WTC11 (cell line): ENCODE measurements at regions not wholly inside any gene's neighbourhood (a gene's known extent, or its start where the extent isn't known, plus 50 kb on each side); places are given as distances from the start of the nearest gene placed in this dataset.

Source experiments
- MXD4 ChIP-seq: fragments of 250-450 bp; sonication (Bioruptor Pico); IDR thresholded peaks from 2 replicates; pipeline ENCODE4 v1.8.0; 2021; ENCODE audit warnings: mild to moderate bottlenecking, moderate library complexity, borderline replicate concordance
- NFYB ChIP-seq: sonication (generic); formaldehyde crosslinking; conservative IDR thresholded peaks from 2 replicates; pipeline ENCODE4 v1.8.0; 2022; ENCODE audit warnings: low read depth, missing genetic modification reagents
- SMAD3 ChIP-seq: sonication (generic); formaldehyde crosslinking; IDR thresholded peaks from 2 replicates; pipeline ENCODE4 v1.8.0; 2022; ENCODE audit warnings: missing genetic modification reagents, mild to moderate bottlenecking, borderline replicate concordance
- USF1 ChIP-seq: sonication (generic); formaldehyde crosslinking; IDR thresholded peaks from 2 replicates; pipeline ENCODE4 v1.8.0; 2022; ENCODE audit warnings: mild to moderate bottlenecking, missing genetic modification reagents
- TF ChIP-seq, protein P1 (sequence below): fragments of 200-600 bp; IDR thresholded peaks from 2 replicates; pipeline ENCODE4 v1.8.0; 2022; ENCODE audit warnings: antibody characterized with exemption

DNA sequence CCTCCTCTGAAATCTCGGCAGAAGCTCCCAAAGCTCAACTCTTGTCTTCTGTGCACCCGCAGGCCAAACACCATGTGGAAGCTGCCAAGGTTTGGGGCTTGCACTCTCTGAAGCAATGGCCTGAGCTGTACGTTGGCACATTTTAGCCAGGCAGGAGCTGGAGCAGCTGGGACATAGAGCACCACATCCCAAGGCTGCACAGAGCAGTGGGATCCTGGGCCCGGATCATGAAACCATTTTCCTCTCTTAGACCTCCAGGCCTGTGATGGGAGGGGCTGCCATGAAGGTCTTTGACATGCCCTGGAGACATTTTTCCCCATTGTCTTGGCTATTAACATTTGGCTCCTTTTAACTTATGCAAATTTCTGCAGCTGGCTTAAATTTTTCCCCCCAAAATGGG lies 567.1 kb upstream of the ZNF608 start:
- TF ChIP-seq MXD4 (CRISPR knock-in tag): no peak
- TF ChIP-seq, protein P1, sequence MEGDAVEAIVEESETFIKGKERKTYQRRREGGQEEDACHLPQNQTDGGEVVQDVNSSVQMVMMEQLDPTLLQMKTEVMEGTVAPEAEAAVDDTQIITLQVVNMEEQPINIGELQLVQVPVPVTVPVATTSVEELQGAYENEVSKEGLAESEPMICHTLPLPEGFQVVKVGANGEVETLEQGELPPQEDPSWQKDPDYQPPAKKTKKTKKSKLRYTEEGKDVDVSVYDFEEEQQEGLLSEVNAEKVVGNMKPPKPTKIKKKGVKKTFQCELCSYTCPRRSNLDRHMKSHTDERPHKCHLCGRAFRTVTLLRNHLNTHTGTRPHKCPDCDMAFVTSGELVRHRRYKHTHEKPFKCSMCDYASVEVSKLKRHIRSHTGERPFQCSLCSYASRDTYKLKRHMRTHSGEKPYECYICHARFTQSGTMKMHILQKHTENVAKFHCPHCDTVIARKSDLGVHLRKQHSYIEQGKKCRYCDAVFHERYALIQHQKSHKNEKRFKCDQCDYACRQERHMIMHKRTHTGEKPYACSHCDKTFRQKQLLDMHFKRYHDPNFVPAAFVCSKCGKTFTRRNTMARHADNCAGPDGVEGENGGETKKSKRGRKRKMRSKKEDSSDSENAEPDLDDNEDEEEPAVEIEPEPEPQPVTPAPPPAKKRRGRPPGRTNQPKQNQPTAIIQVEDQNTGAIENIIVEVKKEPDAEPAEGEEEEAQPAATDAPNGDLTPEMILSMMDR: no peak
- no peak for TF ChIP-seq SMAD3 (CRISPR knock-in tag)
- no peak for TF ChIP-seq NFYB (CRISPR knock-in tag)
- TF ChIP-seq USF1 (CRISPR knock-in tag): no peak
